ENCODE measurements at regions not wholly inside any gene's neighbourhood (a gene's known extent, or its start where the extent isn't known, plus 50 kb on each side); places are given as distances from the start of the nearest gene placed in this dataset.
A peak's percentile ranks its signal among the peaks of the same experiment; 100 is the strongest.

DNA sequence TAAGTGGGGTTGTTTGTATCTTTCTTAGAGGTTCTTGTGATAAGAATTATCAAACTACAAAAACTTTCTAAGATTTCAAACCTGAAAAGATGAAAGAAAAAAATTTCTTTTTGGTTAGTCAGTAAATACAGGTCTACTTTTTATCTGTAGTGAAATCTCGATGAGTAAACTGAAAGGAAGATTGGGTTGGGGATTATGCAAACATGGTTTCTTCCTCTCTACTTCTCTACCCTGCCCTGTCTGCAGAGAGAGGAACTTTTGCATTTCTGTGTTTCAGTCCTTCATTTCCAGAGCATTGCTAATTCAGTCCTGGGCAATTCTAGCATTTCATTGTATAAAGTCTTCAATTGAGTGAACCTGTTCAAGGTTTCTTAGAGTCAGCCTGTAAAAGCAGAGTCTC is 51.6 kb upstream of the IL2 start:
- Histone ChIP-seq H3K4me1 (replicated peaks; ENCODE audit: insufficient read depth) (peaks cover 6% of the 10 kb centered on the region; the same call in 1 of the 2 replicates), H3K36me3 (ENCODE audit: low read depth) (no peaks in the 10 kb centered on the region), H3K9me3 (ENCODE audit: insufficient read depth, low read depth) (no peaks in the 10 kb centered on the region), H4K20me1 (ENCODE audit: insufficient read depth) (no peaks in the 10 kb centered on the region), H3K27ac (no peak overlapping the region), H3K79me2 (ENCODE audit: low read depth) (no peaks in the 10 kb centered on the region), H3K4me3 (no peak overlapping the region), H3K9me2 (ENCODE audit: insufficient read depth) (0 out of 2 replicates have a peak, but pooled peaks cover 4% of the 10 kb centered on the region), H3F3A (ENCODE audit: insufficient read depth, low read depth) (no peaks in the 10 kb centered on the region), H2AFZ (0 out of 2 replicates have a peak overlapping the region, but pooled peaks have one; percentile 3), H3K27me3 (ENCODE audit: insufficient read depth, low read depth) (no peaks in the 10 kb centered on the region), H3K4me2 (peak overlapping the region; percentile 33)
- CTCF ChIA-PET = no interaction called here
- no peak for DNase-seq
- no peak for TF ChIP-seq EZH2 (IDR thresholded peaks at IDR 0.05; ENCODE audit: low read depth)
- TF ChIP-seq, protein P1, sequence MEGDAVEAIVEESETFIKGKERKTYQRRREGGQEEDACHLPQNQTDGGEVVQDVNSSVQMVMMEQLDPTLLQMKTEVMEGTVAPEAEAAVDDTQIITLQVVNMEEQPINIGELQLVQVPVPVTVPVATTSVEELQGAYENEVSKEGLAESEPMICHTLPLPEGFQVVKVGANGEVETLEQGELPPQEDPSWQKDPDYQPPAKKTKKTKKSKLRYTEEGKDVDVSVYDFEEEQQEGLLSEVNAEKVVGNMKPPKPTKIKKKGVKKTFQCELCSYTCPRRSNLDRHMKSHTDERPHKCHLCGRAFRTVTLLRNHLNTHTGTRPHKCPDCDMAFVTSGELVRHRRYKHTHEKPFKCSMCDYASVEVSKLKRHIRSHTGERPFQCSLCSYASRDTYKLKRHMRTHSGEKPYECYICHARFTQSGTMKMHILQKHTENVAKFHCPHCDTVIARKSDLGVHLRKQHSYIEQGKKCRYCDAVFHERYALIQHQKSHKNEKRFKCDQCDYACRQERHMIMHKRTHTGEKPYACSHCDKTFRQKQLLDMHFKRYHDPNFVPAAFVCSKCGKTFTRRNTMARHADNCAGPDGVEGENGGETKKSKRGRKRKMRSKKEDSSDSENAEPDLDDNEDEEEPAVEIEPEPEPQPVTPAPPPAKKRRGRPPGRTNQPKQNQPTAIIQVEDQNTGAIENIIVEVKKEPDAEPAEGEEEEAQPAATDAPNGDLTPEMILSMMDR (conservative IDR thresholded peaks at IDR 0.05) = no peak
- BruUV-seq (replicated peaks) = no TSS peak
- POLR2A ChIA-PET (ENCODE audit: unreplicated experiment) = no interaction called here
- intact Hi-C loops (cut with micrococcal nuclease; ENCODE audit: unreplicated experiment) = no loop called here

Data from PC-9 (cell line).